GM18499 (cell line): ENCODE measurements at regions not wholly inside any gene's neighbourhood (a gene's known extent, or its start where the extent isn't known, plus 50 kb on each side); places are given as distances from the start of the nearest gene placed in this dataset.

Experiments used
- ATAC-seq: cut with Tn5 transposase; IDR thresholded peaks from one replicate; pipeline ENCODE4 v1.9.1; 2021; ENCODE audit warnings: moderate number of reproducible peaks; ENCODE audit not compliant: insufficient read depth, unreplicated experiment

- ATAC-seq = no peak
Measured at GRCh38 chr1:212525479-212526110, 83.0 kb upstream of the ATF3 start.

- no peak for ATAC-seq
Measured at GRCh38 chr1:212526111-212526491, 82.5 kb upstream of the ATF3 start.

GRCh38 chr1:212528501-212528900 is 80.1 kb upstream of the ATF3 start:
- no peak for ATAC-seq

GRCh38 chr1:212529211-212529741 is 79.3 kb upstream of the ATF3 start:
- no peak for ATAC-seq

- ATAC-seq = no peak
Measured at GRCh38 chr1:212531267-212531666, 77.3 kb upstream of the ATF3 start.

- no peak for ATAC-seq
Measured at GRCh38 chr1:212531796-212532195, 76.8 kb upstream of the ATF3 start.

GRCh38 chr1:212532469-212533147 is 76.0 kb upstream of the ATF3 start:
- ATAC-seq = no peak

GRCh38 chr1:212533148-212533517 is 75.4 kb upstream of the ATF3 start:
- ATAC-seq = no peak

GRCh38 chr1:212536586-212536985 is 72.0 kb upstream of the ATF3 start:
- no peak for ATAC-seq

GRCh38 chr1:212537610-212538009 is 71.0 kb upstream of the ATF3 start:
- no peak for ATAC-seq

- no peak for ATAC-seq
Measured at GRCh38 chr1:212539737-212540430, 68.7 kb upstream of the ATF3 start.

- ATAC-seq = no peak
Measured at GRCh38 chr1:212542761-212543187, 65.8 kb upstream of the ATF3 start.

GRCh38 chr1:212544110-212544509 is 64.5 kb upstream of the ATF3 start:
- no peak for ATAC-seq

GRCh38 chr1:212545941-212546635 is 62.5 kb upstream of the ATF3 start:
- ATAC-seq = no peak

GRCh38 chr1:212549503-212550017 is 59.0 kb upstream of the ATF3 start:
- no peak for ATAC-seq

- no peak for ATAC-seq
Measured at GRCh38 chr1:212551929-212552328, 56.6 kb upstream of the ATF3 start.

- ATAC-seq = no peak
Measured at GRCh38 chr1:212553676-212554075, 54.9 kb upstream of the ATF3 start.

- ATAC-seq = no peak
Measured at GRCh38 chr1:212554401-212554800, 54.2 kb upstream of the ATF3 start.

GRCh38 chr1:212555426-212555825 is 53.1 kb upstream of the ATF3 start:
- no peak for ATAC-seq

- no peak for ATAC-seq
Measured at GRCh38 chr1:212556822-212557549, 51.6 kb upstream of the ATF3 start.
